ENCODE measurements at regions not wholly inside any gene's neighbourhood (a gene's known extent, or its start where the extent isn't known, plus 50 kb on each side); places are given as distances from the start of the nearest gene placed in this dataset.

- DNase-seq, result no peak
- intact Hi-C loops (cut with micrococcal nuclease; ENCODE audit: unreplicated experiment), result no loop called here
- no peak for TF ChIP-seq CTCF (IDR thresholded peaks at IDR 0.05; ENCODE audit: insufficient read depth in 1 of 2, low read depth in 1 of 2, low read length in 1 of 2, severe bottlenecking in 1 of 2, unreplicated experiment in 1 of 2)
- H3K9me3 ChIP-seq, result no peaks in the 10 kb centered on the region
- Mint-ChIP-seq H3K4me3 (ENCODE audit: unreplicated experiment) (no peak overlapping the region), H3K27me3 (ENCODE audit: insufficient read depth, unreplicated experiment) (no peaks in the 10 kb centered on the region), H3K27ac (ENCODE audit: unreplicated experiment) (no peak overlapping the region), H3K9me3 (ENCODE audit: unreplicated experiment) (no peaks in the 10 kb centered on the region), H3K36me3 (ENCODE audit: insufficient read depth, unreplicated experiment) (no peaks in the 10 kb centered on the region), H3K4me1 (ENCODE audit: low read depth, unreplicated experiment) (no peaks in the 10 kb centered on the region)
- no peaks in the 10 kb centered on the region for H3K4me1 ChIP-seq
- no peaks in the 10 kb centered on the region for H3K27me3 ChIP-seq (replicated peaks; ENCODE audit: control insufficient read depth, insufficient read depth, low read length)
- no peaks in the 10 kb centered on the region for H3K36me3 ChIP-seq (ENCODE audit: control insufficient read depth, insufficient read depth, low read length)
- ChIA-PET POLR2A (no interaction called here), CTCF (interaction anchor here (0.6 kb wide), 1 partner anchor 57 kb away, joined by 3 read pairs; no protein-coding TSS in a partner anchor)
- no TSS peak for BruUV-seq (replicated peaks)
- no peak overlapping the region for H3K4me3 ChIP-seq (ENCODE audit: low read depth, low read length)
These were observed 111.4 kb upstream of the FOXN2 start for GRCh38 chr2:48202863-48203642.

GRCh38 chr2:48203668-48204067, 110.8 kb upstream of the FOXN2 start:
- no TSS peak for BruUV-seq (replicated peaks)
- TF ChIP-seq CTCF (IDR thresholded peaks at IDR 0.05; ENCODE audit: insufficient read depth in 1 of 2, low read depth in 1 of 2, low read length in 1 of 2, severe bottlenecking in 1 of 2, unreplicated experiment in 1 of 2), result no peak
- Histone ChIP-seq H3K9me3 (no peaks in the 10 kb centered on the region), H3K4me1 (no peaks in the 10 kb centered on the region), H3K36me3 (ENCODE audit: control insufficient read depth, insufficient read depth, low read length) (no peaks in the 10 kb centered on the region), H3K27me3 (replicated peaks; ENCODE audit: control insufficient read depth, insufficient read depth, low read length) (no peaks in the 10 kb centered on the region), H3K4me3 (ENCODE audit: low read depth, low read length) (no peak overlapping the region)
- Mint-ChIP-seq H3K27me3 (ENCODE audit: insufficient read depth, unreplicated experiment) (no peaks in the 10 kb centered on the region), H3K9me3 (ENCODE audit: unreplicated experiment) (no peaks in the 10 kb centered on the region), H3K4me3 (ENCODE audit: unreplicated experiment) (no peak overlapping the region), H3K36me3 (ENCODE audit: insufficient read depth, unreplicated experiment) (no peaks in the 10 kb centered on the region), H3K27ac (ENCODE audit: unreplicated experiment) (no peak overlapping the region), H3K4me1 (ENCODE audit: low read depth, unreplicated experiment) (no peaks in the 10 kb centered on the region)
- intact Hi-C loops (cut with micrococcal nuclease; ENCODE audit: unreplicated experiment), result no loop called here
- no peak for DNase-seq
- ChIA-PET POLR2A (no interaction called here), CTCF (interaction anchor here (0.6 kb wide), 1 partner anchor 58 kb away, joined by 3 read pairs; no protein-coding TSS in a partner anchor)

GRCh38 chr2:48204750-48205136, 109.7 kb upstream of the FOXN2 start:
- Mint-ChIP-seq H3K27ac (ENCODE audit: unreplicated experiment) (no peak overlapping the region), H3K36me3 (ENCODE audit: insufficient read depth, unreplicated experiment) (no peaks in the 10 kb centered on the region), H3K4me1 (ENCODE audit: low read depth, unreplicated experiment) (no peaks in the 10 kb centered on the region), H3K9me3 (ENCODE audit: unreplicated experiment) (no peaks in the 10 kb centered on the region), H3K4me3 (ENCODE audit: unreplicated experiment) (no peak overlapping the region), H3K27me3 (ENCODE audit: insufficient read depth, unreplicated experiment) (no peaks in the 10 kb centered on the region)
- intact Hi-C loops (cut with micrococcal nuclease; ENCODE audit: unreplicated experiment), result no loop called here
- ChIA-PET POLR2A (interaction anchor here (0.6 kb wide), 1 partner anchor 87 kb away, joined by 3 read pairs; no protein-coding TSS in a partner anchor), CTCF (interaction anchor here (0.7 kb wide), 1 partner anchor 23 kb away, joined by 3 read pairs; no protein-coding TSS in a partner anchor)
- Histone ChIP-seq H3K4me3 (ENCODE audit: low read depth, low read length) (no peak overlapping the region), H3K9me3 (no peaks in the 10 kb centered on the region), H3K4me1 (no peaks in the 10 kb centered on the region), H3K36me3 (ENCODE audit: control insufficient read depth, insufficient read depth, low read length) (no peaks in the 10 kb centered on the region), H3K27me3 (replicated peaks; ENCODE audit: control insufficient read depth, insufficient read depth, low read length) (no peaks in the 10 kb centered on the region)
- DNase-seq, result no peak
- BruUV-seq (replicated peaks), result no TSS peak
- TF ChIP-seq CTCF (IDR thresholded peaks at IDR 0.05; ENCODE audit: insufficient read depth in 1 of 2, low read depth in 1 of 2, low read length in 1 of 2, severe bottlenecking in 1 of 2, unreplicated experiment in 1 of 2), result no peak

Data from Caco-2 (cell line).